HPDE6-E6E7 (cell line): ENCODE measurements at regions not wholly inside any gene's neighbourhood (a gene's known extent, or its start where the extent isn't known, plus 50 kb on each side); places are given as distances from the start of the nearest gene placed in this dataset.
A peak's percentile ranks its signal among the peaks of the same experiment; 100 is the strongest.
"Not testable (repeated sequence)": the region's sequence is repeated elsewhere in the genome, so short reads cannot be mapped to it uniquely, and the experiment has no call there.

Experiments used
- DNase-seq: peaks from one replicate; pipeline ENCODE4 v3.0.0; 2011; ENCODE audit warnings: missing footprints; ENCODE audit errors: extremely low spot score

DNA sequence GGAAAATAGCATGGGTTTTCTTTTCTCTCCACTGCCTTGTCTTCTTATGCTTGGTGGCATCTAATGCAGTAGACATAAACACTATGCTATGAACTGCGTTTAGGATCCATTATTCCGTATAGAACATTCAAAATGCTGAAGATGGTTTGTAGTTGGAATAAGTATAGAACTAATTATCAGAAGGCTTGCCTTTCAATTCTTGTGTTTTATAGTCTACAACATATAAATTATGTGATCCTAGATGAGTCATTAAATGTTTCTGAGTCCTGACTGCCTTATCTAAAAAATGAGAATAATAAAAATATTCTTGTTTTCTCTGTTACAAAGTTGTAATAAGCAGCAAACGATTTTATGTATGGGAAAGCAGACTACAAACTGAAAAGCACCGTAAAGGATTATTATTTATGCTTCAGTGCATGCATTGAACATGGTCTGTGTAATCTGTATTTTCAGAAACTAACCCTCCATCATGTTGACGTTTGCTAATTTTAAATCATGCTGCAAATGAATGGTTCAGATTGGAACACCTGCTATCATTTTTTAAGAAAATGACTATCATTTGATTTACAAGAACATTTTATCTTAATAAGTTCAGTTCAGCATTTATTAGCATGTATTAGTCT, 335.9 kb upstream of the AADAT start:
- no peak for DNase-seq

DNA sequence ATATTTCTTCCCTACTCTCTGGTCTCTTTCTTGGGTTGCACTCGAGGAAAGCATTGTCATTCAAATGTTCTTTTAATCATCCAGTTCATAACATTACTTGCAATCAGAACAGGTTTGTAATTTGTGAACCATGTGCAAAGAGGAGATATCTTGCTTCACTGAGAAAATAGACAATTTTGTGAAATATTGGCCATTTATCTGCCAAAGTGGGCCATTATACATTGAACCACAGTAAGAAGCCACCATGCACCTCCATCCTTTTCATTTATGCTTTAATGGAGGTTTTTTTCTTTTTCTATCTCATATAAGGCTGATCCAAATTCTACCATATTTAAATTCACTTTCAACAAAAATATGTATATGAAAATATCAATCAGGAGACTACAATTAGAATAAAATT, 335.3 kb upstream of the AADAT start:
- DNase-seq = no peak

DNA sequence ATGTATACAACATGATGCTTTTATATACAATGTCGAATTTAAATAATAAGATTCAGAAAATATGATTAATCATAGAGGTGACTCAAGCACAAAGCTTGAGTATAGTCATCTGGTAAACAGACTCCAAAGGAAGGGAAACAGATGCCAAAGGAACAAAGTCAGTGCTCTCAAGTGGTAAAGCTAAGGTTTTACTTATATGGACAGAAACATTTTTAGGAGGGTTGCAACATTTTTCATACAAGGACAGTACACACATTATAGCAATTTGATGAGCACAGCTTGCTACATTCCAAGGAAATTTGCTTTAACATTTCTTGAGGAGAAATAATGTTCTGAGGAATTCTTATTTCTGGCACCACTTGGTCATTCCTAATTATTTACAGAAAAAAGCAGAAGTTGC, 333.4 kb upstream of the AADAT start:
- peak; percentile 14 for DNase-seq

GRCh38 chr4:170420255-170420693, 330.5 kb upstream of the AADAT start:
- DNase-seq = no peak

DNA sequence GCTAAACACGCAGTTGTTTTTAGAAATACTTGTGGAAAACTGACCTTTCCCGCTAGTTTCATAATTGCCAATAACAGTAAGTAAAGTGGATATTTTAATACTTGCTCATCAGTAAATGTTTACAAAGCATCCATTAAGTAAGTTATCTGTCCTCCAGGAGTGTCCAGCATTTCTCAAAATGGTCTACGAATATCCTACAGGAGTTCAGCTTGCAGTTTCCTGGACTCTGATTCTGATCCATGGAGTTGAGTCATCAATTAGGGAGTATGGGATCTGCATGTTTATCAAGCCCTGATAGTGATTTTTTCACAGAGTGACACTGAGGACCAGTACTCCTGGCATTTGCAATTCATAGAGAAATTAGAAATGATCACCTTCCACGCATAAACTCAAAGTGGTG, 325.2 kb upstream of the AADAT start:
- DNase-seq = no peak

GRCh38 chr4:170414360-170414759, 324.6 kb upstream of the AADAT start:
- no peak for DNase-seq

DNA sequence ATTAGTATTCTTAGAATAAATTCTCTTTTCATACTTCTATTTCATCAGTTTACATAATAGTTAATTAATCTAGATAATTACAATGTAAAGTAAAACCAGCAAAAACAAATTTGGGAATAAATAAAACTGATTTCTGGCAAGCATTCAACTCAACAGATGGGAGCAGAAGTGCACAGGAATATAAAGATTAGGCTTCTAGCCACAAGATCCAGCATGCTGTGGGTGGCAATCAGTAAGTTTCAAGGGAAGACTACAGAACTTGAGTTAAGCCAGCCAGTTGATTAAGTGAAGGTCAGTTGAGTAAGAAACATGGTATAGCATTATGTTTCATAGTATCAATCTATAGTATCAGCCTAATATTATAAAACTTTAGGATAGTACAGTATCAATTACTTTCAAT, 324.2 kb upstream of the AADAT start:
- DNase-seq = no peak

GRCh38 chr4:170400361-170400760, 310.6 kb upstream of the AADAT start:
- no peak for DNase-seq

DNA sequence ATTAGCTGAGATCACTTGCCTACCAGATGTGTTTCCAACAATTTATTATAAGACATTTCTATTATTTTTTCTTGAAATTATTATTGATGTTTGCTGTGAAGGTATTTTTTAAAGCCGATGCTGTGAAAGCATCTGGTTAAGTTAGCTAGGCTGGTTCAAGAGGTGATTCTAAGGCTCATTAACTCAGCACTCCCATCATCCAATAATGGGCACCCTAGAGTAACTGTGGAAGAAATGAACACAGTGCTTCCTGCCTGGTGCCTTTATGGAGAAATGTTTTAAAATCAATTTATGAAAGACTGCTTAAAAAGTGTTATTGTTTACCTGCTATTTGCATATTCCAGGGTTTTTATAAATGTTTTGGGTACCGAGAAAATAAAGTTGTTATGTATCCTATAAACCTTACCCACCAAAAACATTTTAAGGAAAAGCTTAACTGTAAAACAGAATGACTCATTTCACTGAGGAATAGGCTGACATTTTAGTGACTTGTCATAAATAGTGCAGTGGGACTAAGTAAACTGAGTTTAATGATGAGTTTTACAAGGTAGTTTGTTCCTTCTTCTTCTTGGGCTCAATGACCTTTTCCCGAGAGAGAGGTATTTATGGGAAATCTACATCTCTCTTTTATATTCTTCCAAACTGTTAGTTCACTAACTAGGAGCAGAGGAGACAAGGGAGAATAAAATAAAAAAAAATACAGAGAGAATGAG, 310.0 kb upstream of the AADAT start:
- no peak for DNase-seq

GRCh38 chr4:170398218-170398617, 308.5 kb upstream of the AADAT start:
- no peak for DNase-seq

DNA sequence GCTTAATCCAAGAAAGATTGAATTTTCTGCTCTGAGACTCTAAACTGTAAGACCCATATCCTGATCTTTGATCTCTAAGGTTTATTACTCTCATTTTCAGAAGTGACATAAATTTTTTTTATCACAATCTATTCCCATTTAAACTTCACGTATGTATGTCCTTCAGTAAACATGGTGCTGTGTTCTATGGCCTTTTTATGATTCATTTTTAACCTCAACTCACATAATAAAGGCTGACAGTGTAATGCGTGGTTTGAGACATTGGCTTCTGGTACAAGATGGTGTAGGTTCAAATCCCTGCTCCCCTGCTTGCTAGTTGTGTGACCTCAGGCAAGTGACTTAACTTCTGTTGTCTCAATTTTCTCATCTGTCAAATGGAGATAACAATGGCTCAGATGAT, 306.0 kb upstream of the AADAT start:
- no peak for DNase-seq

DNA sequence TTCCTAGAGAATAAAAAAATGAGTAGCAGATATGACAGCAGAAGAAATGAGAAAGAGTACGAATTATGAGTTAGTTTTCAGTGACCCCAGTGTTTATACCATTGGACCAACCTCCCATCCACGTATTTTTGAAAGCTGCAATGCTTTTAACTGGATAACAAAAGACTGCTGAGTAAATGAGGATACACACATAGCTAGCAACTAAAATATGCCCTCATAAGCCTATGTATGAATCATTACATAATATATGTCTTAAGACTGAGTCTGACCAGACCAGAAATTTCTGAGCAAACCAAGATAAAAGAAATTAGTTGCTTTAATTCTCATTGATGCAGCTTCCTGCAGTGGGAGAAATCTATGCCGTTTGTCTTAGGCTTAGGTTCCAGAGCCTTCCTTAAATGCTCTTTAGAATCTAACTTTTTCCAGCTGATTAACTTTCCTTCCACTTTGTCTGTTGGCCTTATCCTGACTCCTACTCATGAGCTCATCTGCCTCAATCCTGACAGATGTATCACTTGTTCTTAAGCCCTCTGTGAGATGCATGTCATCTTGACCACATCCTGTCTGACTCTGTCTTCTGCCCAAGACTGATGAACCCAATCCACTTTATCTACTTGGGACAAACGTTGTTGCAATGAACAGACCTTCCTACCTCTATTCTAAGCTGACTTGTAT, 301.4 kb upstream of the AADAT start:
- DNase-seq = no peak

- no peak for DNase-seq
Measured at GRCh38 chr4:170389411-170389810, 299.7 kb upstream of the AADAT start.

GRCh38 chr4:170388255-170388654, 298.5 kb upstream of the AADAT start:
- DNase-seq = no peak

GRCh38 chr4:170386971-170387370, 297.2 kb upstream of the AADAT start:
- DNase-seq = no peak

- no peak for DNase-seq
Measured at GRCh38 chr4:170386511-170386910, 296.8 kb upstream of the AADAT start.

GRCh38 chr4:170374770-170375169, 285.0 kb upstream of the AADAT start:
- DNase-seq = peak; percentile 16

DNA sequence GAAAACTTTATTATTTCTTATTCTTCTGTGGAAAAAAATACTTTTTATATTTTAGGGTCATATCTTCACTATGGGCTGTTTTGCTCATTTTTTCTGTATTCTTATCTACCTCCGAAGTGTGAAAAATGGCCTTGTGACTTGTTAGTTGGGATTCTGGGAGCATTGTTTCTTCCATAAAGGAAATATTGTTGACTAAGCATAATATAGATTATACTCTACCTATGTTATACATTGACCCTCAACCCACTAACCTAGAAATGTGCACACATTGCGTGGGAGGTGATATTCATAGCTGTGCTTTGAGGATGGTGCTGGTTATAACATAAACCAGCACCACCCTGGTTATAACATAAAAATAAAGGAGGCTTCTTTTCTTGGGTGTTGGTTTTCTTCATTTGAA, 259.2 kb upstream of the AADAT start:
- DNase-seq = no peak

- DNase-seq = not testable (repeated sequence)
Measured at GRCh38 chr4:170347191-170347590, 257.4 kb upstream of the AADAT start.

GRCh38 chr4:170339522-170339921, 249.8 kb upstream of the AADAT start:
- no peak for DNase-seq

DNA sequence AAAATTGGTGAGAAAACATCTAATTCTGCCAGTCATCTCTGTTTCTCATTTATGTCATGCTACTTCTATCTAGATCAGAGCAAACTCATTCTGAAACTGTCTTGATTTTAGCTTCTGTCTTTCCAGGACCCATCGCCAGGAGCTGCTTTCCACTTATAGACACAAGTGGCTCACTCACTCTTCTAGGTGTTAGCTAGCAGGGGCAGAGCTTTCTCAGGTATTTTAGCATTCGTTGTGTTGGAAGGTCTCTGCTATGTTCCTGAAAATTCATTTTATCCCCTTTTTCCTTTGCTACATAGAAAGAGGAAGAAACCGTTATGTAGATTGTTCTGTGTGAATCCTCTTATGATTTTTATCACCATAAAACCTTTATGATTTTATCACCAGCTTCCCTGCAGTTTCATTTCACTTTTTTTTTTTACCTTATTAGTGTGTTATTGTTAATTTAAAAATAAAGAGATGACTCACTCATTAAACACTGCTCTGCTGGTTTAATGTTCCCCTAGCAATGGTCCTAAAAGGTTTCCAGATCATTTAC, 246.6 kb upstream of the AADAT start:
- DNase-seq = no peak

DNA sequence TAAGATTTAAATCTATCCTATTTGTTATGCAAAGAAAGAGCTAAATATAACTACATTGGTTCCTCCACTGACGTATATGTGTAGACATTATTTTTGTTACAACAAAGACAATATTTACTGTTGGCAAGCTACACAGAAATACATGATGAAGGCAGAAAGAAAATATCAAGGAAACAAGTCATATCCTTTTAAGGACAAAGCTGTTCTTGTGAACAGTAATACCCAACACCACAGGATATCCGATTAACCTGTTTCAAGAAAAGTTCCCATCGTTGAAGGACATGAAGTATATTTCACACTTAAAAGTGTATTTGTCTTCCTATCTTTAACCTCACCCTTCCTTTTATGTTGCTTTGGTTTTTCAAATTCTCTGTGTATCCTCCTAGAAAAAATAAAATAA, 235.8 kb upstream of the AADAT start:
- no peak for DNase-seq

DNA sequence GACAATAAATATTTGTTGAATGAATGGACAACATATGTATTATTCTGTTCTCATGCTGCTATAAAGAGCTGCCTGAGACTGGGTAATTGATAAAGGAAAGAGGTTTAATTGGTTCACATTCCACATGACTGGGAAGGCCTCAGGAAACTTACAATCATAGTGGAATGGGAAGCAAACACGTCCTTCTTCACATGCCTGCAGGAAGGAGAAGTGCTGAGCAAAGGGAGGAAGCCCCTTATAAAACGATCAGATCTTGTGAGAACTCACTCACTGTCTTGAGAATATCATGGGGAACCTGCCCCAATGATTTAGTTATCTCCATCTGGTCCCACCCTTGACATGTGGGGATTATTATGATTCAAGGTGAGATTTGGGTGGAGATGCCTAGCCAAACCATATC, 233.9 kb upstream of the AADAT start:
- DNase-seq = no peak
